H9 (cell line): ENCODE measurements at regions not wholly inside any gene's neighbourhood (a gene's known extent, or its start where the extent isn't known, plus 50 kb on each side); places are given as distances from the start of the nearest gene placed in this dataset.

Experiments used
- DNase-seq: peaks from one replicate; pipeline ENCODE4 v3.0.0-alpha.2; 2017
- H2AFZ ChIP-seq: one replicate; pipeline ENCODE4 v1.6.1; 2013; ENCODE audit warnings: mild to moderate bottlenecking, low read length, control low read depth, moderate library complexity
- H2AK5ac ChIP-seq: 2 replicates; pipeline ENCODE4 v1.6.1; 2013; ENCODE audit warnings: low read length, control low read depth, mixed read lengths; ENCODE audit not compliant: insufficient read length
- H2BK120ac ChIP-seq: one replicate; pipeline ENCODE4 v1.6.1; 2013; ENCODE audit warnings: low read depth, mild to moderate bottlenecking, low read length, control low read depth, inconsistent platforms; ENCODE audit not compliant: poor library complexity, severe bottlenecking
- H2BK12ac ChIP-seq: 2 replicates; pipeline ENCODE4 v1.6.1; 2013; ENCODE audit warnings: low read length, control low read depth, mixed read lengths, low read depth; ENCODE audit not compliant: insufficient read length
- H2BK15ac ChIP-seq: 2 replicates; pipeline ENCODE4 v1.6.1; 2013; ENCODE audit warnings: low read depth, low read length, control low read depth
- H2BK20ac ChIP-seq: one replicate; pipeline ENCODE4 v1.6.1; 2013; ENCODE audit warnings: low read depth, mild to moderate bottlenecking, low read length, control low read depth, inconsistent platforms; ENCODE audit not compliant: poor library complexity, severe bottlenecking
- H2BK5ac ChIP-seq: 2 replicates; pipeline ENCODE4 v1.6.1; 2013; ENCODE audit warnings: low read length, control low read depth, mixed read lengths; ENCODE audit not compliant: insufficient read length
- H3K14ac ChIP-seq: 2 replicates; pipeline ENCODE4 v1.6.1; 2013; ENCODE audit warnings: low read length, control low read depth; ENCODE audit not compliant: insufficient read depth
- H3K18ac ChIP-seq: 2 replicates; pipeline ENCODE4 v1.6.1; 2013; ENCODE audit warnings: low read depth, mild to moderate bottlenecking, mixed read lengths, low read length, control low read depth; ENCODE audit not compliant: insufficient read length
- H3K23ac ChIP-seq: 2 replicates; pipeline ENCODE4 v1.6.1; 2013; ENCODE audit warnings: low read length, control low read depth, mixed read lengths, low read depth; ENCODE audit not compliant: insufficient read length
- H3K23me2 ChIP-seq: 2 replicates; pipeline ENCODE4 v1.6.1; 2013; ENCODE audit warnings: low read depth, mild to moderate bottlenecking, mixed read lengths, low read length, control low read depth; ENCODE audit not compliant: insufficient read length, poor library complexity, severe bottlenecking
- H3K27ac ChIP-seq: 2 replicates; pipeline ENCODE4 v1.5.1; 2013; ENCODE audit warnings: low read length, control low read depth, mixed read lengths, low read depth; ENCODE audit not compliant: insufficient read length
- H3K27me3 ChIP-seq: 2 replicates; pipeline ENCODE4 v1.6.1; 2013; ENCODE audit warnings: low read length, control low read depth, inconsistent platforms; ENCODE audit not compliant: insufficient read depth
- H3K4ac ChIP-seq: 2 replicates; pipeline ENCODE4 v1.6.1; 2013; ENCODE audit warnings: low read depth, mild to moderate bottlenecking, control low read depth, inconsistent platforms, low read length, moderate library complexity
- H3K4me1 ChIP-seq: 2 replicates; pipeline ENCODE4 v1.6.1; 2013; ENCODE audit warnings: low read length, control low read depth, inconsistent platforms; ENCODE audit not compliant: insufficient read depth
- H3K4me2 ChIP-seq: 2 replicates; pipeline ENCODE4 v1.6.1; 2013; ENCODE audit warnings: low read length, control low read depth, mixed read lengths; ENCODE audit not compliant: insufficient read length, insufficient read depth
- H3K56ac ChIP-seq: 2 replicates; pipeline ENCODE4 v1.6.1; 2013; ENCODE audit warnings: low read depth, mild to moderate bottlenecking, mixed read lengths, low read length, control low read depth; ENCODE audit not compliant: insufficient read length
- H3K79me1 ChIP-seq: 2 replicates; pipeline ENCODE4 v1.6.1; 2013; ENCODE audit warnings: low read depth, mild to moderate bottlenecking, moderate library complexity, low read length, control low read depth, inconsistent platforms; ENCODE audit not compliant: insufficient read depth, poor library complexity, severe bottlenecking
- H3K79me2 ChIP-seq: 2 replicates; pipeline ENCODE4 v1.6.1; 2013; ENCODE audit warnings: low read length, control low read depth, inconsistent platforms; ENCODE audit not compliant: insufficient read depth
- H3K9ac ChIP-seq: 2 replicates; pipeline ENCODE4 v1.6.1; 2013; ENCODE audit warnings: low read length, control low read depth, mixed read lengths; ENCODE audit not compliant: insufficient read length; ENCODE audit errors: extremely low read depth
- H3K9me3 ChIP-seq: one replicate; pipeline ENCODE4 v1.6.1; 2013; ENCODE audit warnings: low read depth, low read length, inconsistent platforms; ENCODE audit not compliant: control insufficient read depth
- H3T11ph ChIP-seq: one replicate; pipeline ENCODE4 v1.6.1; 2013; ENCODE audit warnings: mild to moderate bottlenecking, low read length, control low read depth, inconsistent platforms
- H4K20me1 ChIP-seq: one replicate; pipeline ENCODE4 v1.6.1; 2013; ENCODE audit not compliant: control insufficient read depth, insufficient read length, insufficient read depth
- H4K5ac ChIP-seq: 2 replicates; pipeline ENCODE4 v1.6.1; 2013; ENCODE audit warnings: low read depth, mild to moderate bottlenecking, mixed read lengths, low read length, control low read depth; ENCODE audit not compliant: insufficient read length
- H4K8ac ChIP-seq: replicated peaks from 2 replicates; pipeline ENCODE4 v1.6.1; 2013; ENCODE audit warnings: low read length, control low read depth, mixed read lengths, low read depth; ENCODE audit not compliant: insufficient read length
- H4K91ac ChIP-seq: 2 replicates; pipeline ENCODE4 v1.6.1; 2013; ENCODE audit warnings: low read depth, mild to moderate bottlenecking, moderate library complexity, mixed read lengths, low read length, control low read depth; ENCODE audit not compliant: insufficient read length
- H3K27ac Mint-ChIP-seq, 3 experiments: 2 replicates in 2 of 3; 3 replicates in 1 of 3; pipeline ENCODE4 v1.8.0; 2020 to 2021; ENCODE audit warnings: mixed read lengths in 3 of 3, mild to moderate bottlenecking in 1 of 3, moderate library complexity in 1 of 3
- H3K27me3 Mint-ChIP-seq: 2 replicates; pipeline ENCODE4 v1.8.0; 2021; ENCODE audit warnings: low read depth, mild to moderate bottlenecking, moderate library complexity, mixed read lengths
- H3K36me3 Mint-ChIP-seq, 3 experiments: 2 replicates in 2 of 3; 3 replicates in 1 of 3; pipeline ENCODE4 v1.8.0; 2020 to 2021; ENCODE audit warnings: low read depth in 3 of 3, mixed read lengths in 3 of 3; ENCODE audit not compliant: insufficient read depth in 1 of 3
- H3K4me1 Mint-ChIP-seq, 2 experiments: 2 replicates each; pipeline ENCODE4 v1.8.0; 2020; ENCODE audit warnings: mixed read lengths in 2 of 2
- H3K4me3 Mint-ChIP-seq, 2 experiments: 2 replicates in 1 of 2; 3 replicates in 1 of 2; pipeline ENCODE4 v1.8.0; 2020 to 2021; ENCODE audit warnings: mild to moderate bottlenecking in 2 of 2, mixed read lengths in 2 of 2, moderate library complexity in 1 of 2
- H3K9me3 Mint-ChIP-seq, 2 experiments: 2 replicates in 1 of 2; 3 replicates in 1 of 2; pipeline ENCODE4 v1.8.0; 2020; ENCODE audit warnings: mild to moderate bottlenecking in 2 of 2, mixed read lengths in 2 of 2, moderate library complexity in 1 of 2
- CTCF ChIP-seq: fragments of 200-600 bp; sonication (generic); conservative IDR thresholded peaks from 3 replicates; pipeline ENCODE4 v1.8.0; 2021; ENCODE audit warnings: antibody characterized with exemption, mild to moderate bottlenecking

- Mint-ChIP-seq H3K27ac (no peak overlapping the region), H3K36me3 (no peaks in the 10 kb centered on the region)
Observed at GRCh38 chr3:168489301-168489700, 393.6 kb upstream of the GOLIM4 start.

More at GRCh38 chr3:168489301-168489700, 393.6 kb upstream of the GOLIM4 start:
- Histone ChIP-seq H3K23me2 (no peaks in the 10 kb centered on the region), H3K9ac (no peak overlapping the region), H3K79me1 (no peaks in the 10 kb centered on the region), H3K4me2 (no peak overlapping the region), H3K56ac (no peak overlapping the region), H4K91ac (no peak overlapping the region), H3K14ac (no peak overlapping the region), H3K4me1 (no peaks in the 10 kb centered on the region), H3K9me3 (no peaks in the 10 kb centered on the region), H3K27ac (no peak overlapping the region), H3T11ph (no peak overlapping the region), H2AK5ac (no peak overlapping the region), H4K5ac (no peak overlapping the region), H4K20me1 (no peaks in the 10 kb centered on the region), H2BK120ac (no peak overlapping the region), H2BK12ac (no peak overlapping the region), H3K79me2 (no peaks in the 10 kb centered on the region), H2AFZ (no peak overlapping the region), H2BK20ac (no peak overlapping the region), H3K18ac (no peak overlapping the region), H3K23ac (no peak overlapping the region), H4K8ac (no peak overlapping the region), H3K4ac (no peak overlapping the region), H3K27me3 (no peaks in the 10 kb centered on the region), H2BK5ac (no peak overlapping the region), H2BK15ac (no peak overlapping the region)
- no peak for TF ChIP-seq CTCF
- H3K9me3 Mint-ChIP-seq: no peaks in the 10 kb centered on the region
- H3K4me3 Mint-ChIP-seq: no peak overlapping the region
- no peaks in the 10 kb centered on the region for H3K27me3 Mint-ChIP-seq
- H3K4me1 Mint-ChIP-seq: peaks cover 11 to 18% of the 10 kb centered on the region in 2 experiments
- DNase-seq: no peak
